Right ventricle myocardium superior (tissue), 1 donor: ENCODE measurements at regions not wholly inside any gene's neighbourhood (a gene's known extent, or its start where the extent isn't known, plus 50 kb on each side); places are given as distances from the start of the nearest gene placed in this dataset.

Experiments
- ATAC-seq: fragments of 200-7000 bp; cut with Tn5 transposase; one replicate; pipeline ENCODE4 v1.9.1; 2020; ENCODE audit warnings: mild to moderate bottlenecking; ENCODE audit not compliant: poor library complexity
- DNase-seq: peaks from one replicate; pipeline ENCODE4 v3.0.0-alpha.2; 2020
- intact Hi-C: fragments of 100-400 bp; cut with DNase I; formaldehyde crosslinking; loops from one replicate; pipeline ENCODE4 v1.11.2; 2022
- donor health status: DM: no; HTN: yes; CAD: no; lungs with severe emphysema.

- DNase-seq, result no peak
- ATAC-seq, result no peak
- intact Hi-C loops, result no loop called here
Observed at GRCh38 chr15:60183366-60183765, 179.3 kb downstream of the FOXB1 start.

GRCh38 chr15:60184579-60184978, 180.5 kb downstream of the FOXB1 start:
- DNase-seq (no peak), ATAC-seq (no peak)
- intact Hi-C loops, result no loop called here

- DNase-seq (no peak), ATAC-seq (no peak)
- intact Hi-C loops, result no loop called here
Observed at GRCh38 chr15:60191016-60191415, 186.9 kb downstream of the FOXB1 start.

GRCh38 chr15:60191821-60192220, 187.7 kb downstream of the FOXB1 start:
- intact Hi-C loops, result no loop called here
- no peak for DNase-seq
- ATAC-seq, result no peak

GRCh38 chr15:60195611-60196010, 191.5 kb downstream of the FOXB1 start:
- DNase-seq, result no peak
- intact Hi-C loops, result no loop called here
- no peak for ATAC-seq

- intact Hi-C loops, result no loop called here
Observed at GRCh38 chr15:60204131-60204885, 193.5 kb downstream of the ANXA2 start.

GRCh38 chr15:60208709-60209108, 189.1 kb downstream of the ANXA2 start:
- peak; percentile 89 for ATAC-seq
- no peak for DNase-seq
- intact Hi-C loops, result no loop called here

More at GRCh38 chr15:60204131-60204885, 193.5 kb downstream of the ANXA2 start:
- DNase-seq, result no peak
- no peak for ATAC-seq

- ATAC-seq (no peak), DNase-seq (no peak)
- intact Hi-C loops, result no loop called here
Observed at GRCh38 chr15:60212536-60212935, 185.2 kb downstream of the ANXA2 start.

GRCh38 chr15:60213377-60214000, 184.3 kb downstream of the ANXA2 start:
- DNase-seq (no peak), ATAC-seq (no peak)
- intact Hi-C loops, result no loop called here

- DNase-seq (no peak), ATAC-seq (no peak)
- intact Hi-C loops, result no loop called here
Observed at GRCh38 chr15:60214201-60214600, 183.6 kb downstream of the ANXA2 start.

GRCh38 chr15:60215225-60215963, 182.4 kb downstream of the ANXA2 start:
- ATAC-seq, result no peak
- intact Hi-C loops, result no loop called here
- DNase-seq, result no peak

GRCh38 chr15:60217161-60217560, 180.6 kb downstream of the ANXA2 start:
- ATAC-seq (no peak), DNase-seq (no peak)
- intact Hi-C loops, result no loop called here

- intact Hi-C loops, result no loop called here
- ATAC-seq (no peak), DNase-seq (no peak)
Observed at GRCh38 chr15:60218256-60218655, 179.5 kb downstream of the ANXA2 start.

GRCh38 chr15:60219866-60220265, 177.9 kb downstream of the ANXA2 start:
- no peak for DNase-seq
- no peak for ATAC-seq
- intact Hi-C loops, result no loop called here

GRCh38 chr15:60221356-60221755, 176.4 kb downstream of the ANXA2 start:
- no peak for ATAC-seq
- intact Hi-C loops, result no loop called here
- no peak for DNase-seq

GRCh38 chr15:60222404-60222803, 175.4 kb downstream of the ANXA2 start:
- intact Hi-C loops, result no loop called here
- ATAC-seq (no peak), DNase-seq (no peak)

- intact Hi-C loops, result no loop called here
- no peak for DNase-seq
- ATAC-seq, result no peak
Observed at GRCh38 chr15:60223176-60223575, 174.6 kb downstream of the ANXA2 start.

GRCh38 chr15:60226924-60227323, 170.9 kb downstream of the ANXA2 start:
- DNase-seq (no peak), ATAC-seq (no peak)
- intact Hi-C loops, result no loop called here

GRCh38 chr15:60228101-60228500, 169.7 kb downstream of the ANXA2 start:
- intact Hi-C loops, result no loop called here
- DNase-seq (no peak), ATAC-seq (no peak)

- ATAC-seq (no peak), DNase-seq (no peak)
- intact Hi-C loops, result no loop called here
Observed at GRCh38 chr15:60228619-60229018, 169.2 kb downstream of the ANXA2 start.
